GM12878 (cell line): ENCODE measurements at regions not wholly inside any gene's neighbourhood (a gene's known extent, or its start where the extent isn't known, plus 50 kb on each side); places are given as distances from the start of the nearest gene placed in this dataset.

Source experiments
- BHLHE40 ChIP-seq, 2 experiments: fragments of 450-650 bp in 1 of 2; IDR thresholded peaks; 2 replicates each; pipeline ENCODE4 v1.6.1; 2011 to 2017; ENCODE audit warnings: low read depth in 2 of 2, borderline replicate concordance in 1 of 2, improper control_type of control experiment in 1 of 2, low read length in 1 of 2, mild to moderate bottlenecking in 1 of 2
- CBFB ChIP-seq: IDR thresholded peaks from 2 replicates; pipeline ENCODE4 v1.6.1; 2016; ENCODE audit warnings: antibody characterized with exemption, low read depth
- CBX3 ChIP-seq: fragments of 200-600 bp; sonication (generic); IDR thresholded peaks from 2 replicates; pipeline ENCODE4 v1.6.1; 2016; ENCODE audit warnings: low read depth, borderline replicate concordance
- CBX5 ChIP-seq: sonication (generic); IDR thresholded peaks from 2 replicates; pipeline ENCODE4 v1.6.1; 2016; ENCODE audit warnings: low read depth, moderate library complexity, mild to moderate bottlenecking, inconsistent platforms
- CHD4 ChIP-seq: fragments of 200-600 bp; sonication (generic); IDR thresholded peaks from 2 replicates; pipeline ENCODE4 v1.6.1; 2016; ENCODE audit warnings: mild to moderate bottlenecking
- CREB1 ChIP-seq: IDR thresholded peaks from 2 replicates; pipeline ENCODE4 v1.6.1; 2012; ENCODE audit warnings: low read depth, mild to moderate bottlenecking, inconsistent platforms
- DPF2 ChIP-seq: fragments of 450-650 bp; IDR thresholded peaks from 2 replicates; pipeline ENCODE4 v1.6.1; 2017; ENCODE audit warnings: mild to moderate bottlenecking
- FOXM1 ChIP-seq: IDR thresholded peaks from 2 replicates; pipeline ENCODE4 v1.6.1; 2012; ENCODE audit warnings: low read depth, mild to moderate bottlenecking, inconsistent platforms, low read length, moderate library complexity
- HDAC6 ChIP-seq: fragments of 200-600 bp; sonication (generic); IDR thresholded peaks from one replicate; pipeline ENCODE4 v1.8.0; 2017; ENCODE audit warnings: antibody characterized with exemption; ENCODE audit not compliant: unreplicated experiment
- HDGF ChIP-seq: fragments of 450-650 bp; IDR thresholded peaks from 2 replicates; pipeline ENCODE4 v1.6.1; 2016; ENCODE audit warnings: antibody characterized with exemption
- KAT2A ChIP-seq: conservative IDR thresholded peaks from 2 replicates; pipeline ENCODE4 v1.6.1; 2011; ENCODE audit warnings: low read depth, low read length; ENCODE audit not compliant: control insufficient read depth
- MLLT1 ChIP-seq: fragments of 450-650 bp; IDR thresholded peaks from 2 replicates; pipeline ENCODE4 v1.6.1; 2016; ENCODE audit warnings: mild to moderate bottlenecking
- MTA2 ChIP-seq: fragments of 450-650 bp; IDR thresholded peaks from 2 replicates; pipeline ENCODE4 v1.6.1; 2016; ENCODE audit warnings: low read depth, mild to moderate bottlenecking, moderate library complexity
- MYC ChIP-seq: IDR thresholded peaks from 2 replicates; pipeline ENCODE4 v1.6.1; 2011; ENCODE audit warnings: mild to moderate bottlenecking, low read length, moderate library complexity, inconsistent platforms; ENCODE audit not compliant: insufficient read depth, insufficient replicate concordance, insufficient read length, severe bottlenecking
- POLR2AphosphoS2 ChIP-seq: IDR thresholded peaks from 2 replicates; pipeline ENCODE4 v1.6.1; 2011; ENCODE audit warnings: low read depth, mild to moderate bottlenecking, low read length, improper control_type of control experiment, moderate library complexity
- POU2F2 ChIP-seq: IDR thresholded peaks from 3 replicates; pipeline ENCODE4 v1.6.1; 2011; ENCODE audit warnings: low read depth, mild to moderate bottlenecking, low read length, borderline replicate concordance
- WRNIP1 ChIP-seq: IDR thresholded peaks from 2 replicates; pipeline ENCODE4 v1.6.1; 2011; ENCODE audit warnings: low read depth, low read length, improper control_type of control experiment, borderline replicate concordance
- YBX1 ChIP-seq: fragments of 450-650 bp; IDR thresholded peaks from 2 replicates; pipeline ENCODE4 v1.6.1; 2016; ENCODE audit warnings: antibody characterized with exemption
- ZNF24 ChIP-seq: fragments of 450-650 bp; IDR thresholded peaks from 2 replicates; pipeline ENCODE4 v1.6.1; 2017; ENCODE audit warnings: antibody characterized with exemption, mild to moderate bottlenecking
- ZNF622 ChIP-seq: fragments of 450-650 bp; IDR thresholded peaks from 2 replicates; pipeline ENCODE4 v1.6.1; 2017; ENCODE audit warnings: mild to moderate bottlenecking, inconsistent platforms
- TF ChIP-seq, protein P1 (sequence below): fragments of 450-650 bp; IDR thresholded peaks from 2 replicates; pipeline ENCODE4 v1.6.1; 2016; ENCODE audit warnings: mild to moderate bottlenecking, moderate library complexity, borderline replicate concordance
- TF ChIP-seq, protein P2 (sequence below): IDR thresholded peaks from 2 replicates; pipeline ENCODE4 v1.6.1; 2012; ENCODE audit warnings: low read depth, low read length, improper control_type of control experiment
- TF ChIP-seq, protein P3 (sequence below): fragments of 450-650 bp; formaldehyde crosslinking; IDR thresholded peaks from 2 replicates; pipeline ENCODE4 v1.4.0; 2020; ENCODE audit warnings: mild to moderate bottlenecking, moderate library complexity

DNA sequence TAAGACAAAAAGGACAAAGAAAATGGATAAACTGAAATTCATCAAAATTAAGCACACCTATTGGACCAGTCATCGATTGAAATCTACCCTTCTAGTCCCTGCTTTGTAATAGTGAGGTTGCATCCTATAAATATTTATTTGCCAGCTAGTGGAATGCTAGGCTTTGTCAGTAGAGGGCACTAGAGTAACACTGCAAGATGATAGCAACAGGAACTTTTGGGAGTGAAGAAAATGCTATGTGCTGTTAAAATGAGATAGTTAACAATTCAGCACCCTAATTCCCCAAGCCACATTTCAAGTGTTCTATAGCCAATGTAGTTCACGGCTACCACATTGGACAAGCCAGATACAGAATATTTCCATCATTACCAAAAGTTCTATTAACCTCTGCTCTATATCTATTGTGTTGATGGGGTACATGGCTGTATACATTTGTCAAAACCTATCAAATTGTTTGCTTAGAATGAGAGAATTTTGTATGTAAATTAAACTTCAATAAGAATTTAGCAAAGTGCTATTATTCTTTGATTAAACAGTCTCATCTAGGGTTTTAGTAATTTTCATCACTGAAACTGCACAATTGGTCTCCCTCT is 69.8 kb downstream of the LSMEM1 start (continued):
- TF ChIP-seq CBX5 (0 out of 2 replicates have a peak, but pooled peaks have one; percentile 41), MYC (no peak), POLR2AphosphoS2 (no peak), ZNF24 (no peak), BHLHE40 (IDR thresholded peaks at IDR 0.05; ENCODE audit: borderline replicate concordance in 1 of 2, low read depth in 2 of 2, low read length in 1 of 2) (0 out of 4 replicates have a peak, but pooled peaks of 1 of the 2 experiments have one; percentile 13), WRNIP1 (no peak), HDGF (no peak), MLLT1 (no peak), FOXM1 (peak; percentile 62), CBFB (no peak), CHD4 (no peak), YBX1 (no peak), CBX3 (no peak), POU2F2 (no peak), MTA2 (no peak), DPF2 (no peak), KAT2A (no peak), CREB1 (no peak), ZNF622 (no peak), HDAC6 (no peak)
- TF ChIP-seq, protein P1, sequence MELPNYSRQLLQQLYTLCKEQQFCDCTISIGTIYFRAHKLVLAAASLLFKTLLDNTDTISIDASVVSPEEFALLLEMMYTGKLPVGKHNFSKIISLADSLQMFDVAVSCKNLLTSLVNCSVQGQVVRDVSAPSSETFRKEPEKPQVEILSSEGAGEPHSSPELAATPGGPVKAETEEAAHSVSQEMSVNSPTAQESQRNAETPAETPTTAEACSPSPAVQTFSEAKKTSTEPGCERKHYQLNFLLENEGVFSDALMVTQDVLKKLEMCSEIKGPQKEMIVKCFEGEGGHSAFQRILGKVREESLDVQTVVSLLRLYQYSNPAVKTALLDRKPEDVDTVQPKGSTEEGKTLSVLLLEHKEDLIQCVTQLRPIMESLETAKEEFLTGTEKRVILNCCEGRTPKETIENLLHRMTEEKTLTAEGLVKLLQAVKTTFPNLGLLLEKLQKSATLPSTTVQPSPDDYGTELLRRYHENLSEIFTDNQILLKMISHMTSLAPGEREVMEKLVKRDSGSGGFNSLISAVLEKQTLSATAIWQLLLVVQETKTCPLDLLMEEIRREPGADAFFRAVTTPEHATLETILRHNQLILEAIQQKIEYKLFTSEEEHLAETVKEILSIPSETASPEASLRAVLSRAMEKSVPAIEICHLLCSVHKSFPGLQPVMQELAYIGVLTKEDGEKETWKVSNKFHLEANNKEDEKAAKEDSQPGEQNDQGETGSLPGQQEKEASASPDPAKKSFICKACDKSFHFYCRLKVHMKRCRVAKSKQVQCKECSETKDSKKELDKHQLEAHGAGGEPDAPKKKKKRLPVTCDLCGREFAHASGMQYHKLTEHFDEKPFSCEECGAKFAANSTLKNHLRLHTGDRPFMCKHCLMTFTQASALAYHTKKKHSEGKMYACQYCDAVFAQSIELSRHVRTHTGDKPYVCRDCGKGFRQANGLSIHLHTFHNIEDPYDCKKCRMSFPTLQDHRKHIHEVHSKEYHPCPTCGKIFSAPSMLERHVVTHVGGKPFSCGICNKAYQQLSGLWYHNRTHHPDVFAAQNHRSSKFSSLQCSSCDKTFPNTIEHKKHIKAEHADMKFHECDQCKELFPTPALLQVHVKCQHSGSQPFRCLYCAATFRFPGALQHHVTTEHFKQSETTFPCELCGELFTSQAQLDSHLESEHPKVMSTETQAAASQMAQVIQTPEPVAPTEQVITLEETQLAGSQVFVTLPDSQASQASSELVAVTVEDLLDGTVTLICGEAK, result no peak
- TF ChIP-seq, protein P2, sequence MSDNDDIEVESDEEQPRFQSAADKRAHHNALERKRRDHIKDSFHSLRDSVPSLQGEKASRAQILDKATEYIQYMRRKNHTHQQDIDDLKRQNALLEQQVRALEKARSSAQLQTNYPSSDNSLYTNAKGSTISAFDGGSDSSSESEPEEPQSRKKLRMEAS, result no peak
- TF ChIP-seq, protein P3, sequence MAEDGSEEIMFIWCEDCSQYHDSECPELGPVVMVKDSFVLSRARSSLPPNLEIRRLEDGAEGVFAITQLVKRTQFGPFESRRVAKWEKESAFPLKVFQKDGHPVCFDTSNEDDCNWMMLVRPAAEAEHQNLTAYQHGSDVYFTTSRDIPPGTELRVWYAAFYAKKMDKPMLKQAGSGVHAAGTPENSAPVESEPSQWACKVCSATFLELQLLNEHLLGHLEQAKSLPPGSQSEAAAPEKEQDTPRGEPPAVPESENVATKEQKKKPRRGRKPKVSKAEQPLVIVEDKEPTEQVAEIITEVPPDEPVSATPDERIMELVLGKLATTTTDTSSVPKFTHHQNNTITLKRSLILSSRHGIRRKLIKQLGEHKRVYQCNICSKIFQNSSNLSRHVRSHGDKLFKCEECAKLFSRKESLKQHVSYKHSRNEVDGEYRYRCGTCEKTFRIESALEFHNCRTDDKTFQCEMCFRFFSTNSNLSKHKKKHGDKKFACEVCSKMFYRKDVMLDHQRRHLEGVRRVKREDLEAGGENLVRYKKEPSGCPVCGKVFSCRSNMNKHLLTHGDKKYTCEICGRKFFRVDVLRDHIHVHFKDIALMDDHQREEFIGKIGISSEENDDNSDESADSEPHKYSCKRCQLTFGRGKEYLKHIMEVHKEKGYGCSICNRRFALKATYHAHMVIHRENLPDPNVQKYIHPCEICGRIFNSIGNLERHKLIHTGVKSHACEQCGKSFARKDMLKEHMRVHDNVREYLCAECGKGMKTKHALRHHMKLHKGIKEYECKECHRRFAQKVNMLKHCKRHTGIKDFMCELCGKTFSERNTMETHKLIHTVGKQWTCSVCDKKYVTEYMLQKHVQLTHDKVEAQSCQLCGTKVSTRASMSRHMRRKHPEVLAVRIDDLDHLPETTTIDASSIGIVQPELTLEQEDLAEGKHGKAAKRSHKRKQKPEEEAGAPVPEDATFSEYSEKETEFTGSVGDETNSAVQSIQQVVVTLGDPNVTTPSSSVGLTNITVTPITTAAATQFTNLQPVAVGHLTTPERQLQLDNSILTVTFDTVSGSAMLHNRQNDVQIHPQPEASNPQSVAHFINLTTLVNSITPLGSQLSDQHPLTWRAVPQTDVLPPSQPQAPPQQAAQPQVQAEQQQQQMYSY (CRISPR knock-in tag), result no peak
